ENCODE measurements at regions not wholly inside any gene's neighbourhood (a gene's known extent, or its start where the extent isn't known, plus 50 kb on each side); places are given as distances from the start of the nearest gene placed in this dataset.

DNA sequence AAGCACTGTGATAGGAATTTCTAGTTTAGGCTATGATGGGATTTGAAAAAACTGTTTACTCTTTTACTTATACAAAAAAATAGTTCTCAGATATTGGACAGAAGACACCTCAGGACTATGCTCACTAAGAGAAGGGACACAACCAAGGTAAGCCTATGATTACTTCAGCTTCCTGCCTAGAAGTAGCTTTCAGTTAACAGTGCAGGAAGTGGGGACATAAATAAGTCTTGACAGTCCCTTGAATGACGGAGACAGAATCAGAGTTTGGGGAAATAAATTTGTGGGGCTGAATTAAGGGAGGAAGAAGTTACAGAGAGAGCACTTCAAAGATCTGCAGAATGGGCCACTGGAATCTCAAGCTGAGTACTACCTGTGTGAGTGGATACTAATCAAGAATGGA, 53.8 kb upstream of the OLFM3 start:
- Mint-ChIP-seq H3K4me3 (no peak overlapping the region), H3K4me1 (ENCODE audit: low read depth) (no peaks in the 10 kb centered on the region), H3K27me3 (no peaks in the 10 kb centered on the region), H3K27ac (no peak overlapping the region), H3K9me3 (peaks cover 2% of the 10 kb centered on the region), H3K36me3 (ENCODE audit: low read depth) (no peaks in the 10 kb centered on the region)
- intact Hi-C loops (cut with micrococcal nuclease): no loop called here
- ChIA-PET CTCF (no interaction called here), POLR2A (no interaction called here)
- TF ChIP-seq, protein P1, sequence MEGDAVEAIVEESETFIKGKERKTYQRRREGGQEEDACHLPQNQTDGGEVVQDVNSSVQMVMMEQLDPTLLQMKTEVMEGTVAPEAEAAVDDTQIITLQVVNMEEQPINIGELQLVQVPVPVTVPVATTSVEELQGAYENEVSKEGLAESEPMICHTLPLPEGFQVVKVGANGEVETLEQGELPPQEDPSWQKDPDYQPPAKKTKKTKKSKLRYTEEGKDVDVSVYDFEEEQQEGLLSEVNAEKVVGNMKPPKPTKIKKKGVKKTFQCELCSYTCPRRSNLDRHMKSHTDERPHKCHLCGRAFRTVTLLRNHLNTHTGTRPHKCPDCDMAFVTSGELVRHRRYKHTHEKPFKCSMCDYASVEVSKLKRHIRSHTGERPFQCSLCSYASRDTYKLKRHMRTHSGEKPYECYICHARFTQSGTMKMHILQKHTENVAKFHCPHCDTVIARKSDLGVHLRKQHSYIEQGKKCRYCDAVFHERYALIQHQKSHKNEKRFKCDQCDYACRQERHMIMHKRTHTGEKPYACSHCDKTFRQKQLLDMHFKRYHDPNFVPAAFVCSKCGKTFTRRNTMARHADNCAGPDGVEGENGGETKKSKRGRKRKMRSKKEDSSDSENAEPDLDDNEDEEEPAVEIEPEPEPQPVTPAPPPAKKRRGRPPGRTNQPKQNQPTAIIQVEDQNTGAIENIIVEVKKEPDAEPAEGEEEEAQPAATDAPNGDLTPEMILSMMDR (IDR thresholded peaks at IDR 0.05): no peak
- DNase-seq (no peak), ATAC-seq (no peak)

DNA sequence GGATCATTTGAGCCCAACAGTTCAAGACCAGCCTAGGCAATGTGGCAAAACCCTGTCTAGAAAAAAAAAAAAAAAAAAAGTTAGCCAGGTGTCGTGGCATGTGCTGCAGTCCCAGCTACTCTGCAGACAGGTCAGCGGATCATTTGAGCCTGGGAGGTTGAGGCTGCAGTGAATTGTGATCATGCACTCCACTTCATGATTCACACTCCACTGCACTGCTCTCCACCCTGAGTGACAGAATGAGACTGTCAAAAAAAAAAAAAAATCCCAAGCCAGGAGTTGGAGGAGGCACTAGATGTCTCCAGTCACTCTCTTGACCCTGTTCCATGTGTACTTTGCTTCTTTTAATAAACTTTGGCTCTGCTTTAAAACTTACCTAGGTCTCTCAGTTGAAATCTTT, 51.0 kb upstream of the OLFM3 start:
- ATAC-seq (no peak), DNase-seq (no peak)
- Mint-ChIP-seq H3K27me3 (no peaks in the 10 kb centered on the region), H3K9me3 (peaks cover 2% of the 10 kb centered on the region), H3K27ac (no peak overlapping the region), H3K4me1 (ENCODE audit: low read depth) (no peaks in the 10 kb centered on the region), H3K4me3 (no peak overlapping the region), H3K36me3 (ENCODE audit: low read depth) (no peaks in the 10 kb centered on the region)
- ChIA-PET POLR2A (no interaction called here), CTCF (no interaction called here)
- TF ChIP-seq, protein P1 (IDR thresholded peaks at IDR 0.05): no peak
- intact Hi-C loops (cut with micrococcal nuclease): no loop called here

Data from activated CD8-positive, alpha-beta T cell treated with anti-CD3 and anti-CD28 coated beads for 36 hours (primary cell).